Psoas muscle (tissue), 7 donors: ENCODE measurements at regions not wholly inside any gene's neighbourhood (a gene's known extent, or its start where the extent isn't known, plus 50 kb on each side); places are given as distances from the start of the nearest gene placed in this dataset.

Source experiments
- ATAC-seq, 4 donors: fragments of 200-7000 bp; cut with Tn5 transposase; one replicate each; pipeline ENCODE4 v1.9.1; 2020; ENCODE audit warnings: moderate library complexity in 3 of 4, mild to moderate bottlenecking in 2 of 4
- DNase-seq, 2 donors: peaks; one replicate each; pipeline ENCODE4 v3.0.0-alpha.2; 2020
- H3K27ac ChIP-seq: fragments of 200-600 bp; one replicate; pipeline ENCODE4 v1.8.0; 2022
- H3K27me3 ChIP-seq, 3 donors: fragments of 200-600 bp in 1 of 3; one replicate each; pipeline versions ENCODE4 v1.6.1 to v1.8.0; 2013 to 2022; ENCODE audit warnings: low read length in 2 of 3, mild to moderate bottlenecking in 2 of 3, moderate library complexity in 1 of 3; ENCODE audit not compliant: insufficient read depth in 3 of 3
- H3K36me3 ChIP-seq, 2 donors: fragments of 200-600 bp in 1 of 2; one replicate each; pipeline versions ENCODE4 v1.6.1 to v1.8.0; 2013 to 2022; ENCODE audit warnings: low read depth in 1 of 2, mild to moderate bottlenecking in 1 of 2, moderate library complexity in 1 of 2; ENCODE audit not compliant: insufficient read depth in 1 of 2
- H3K4me1 ChIP-seq: fragments of 200-600 bp; one replicate; pipeline ENCODE4 v1.8.0; 2022
- H3K4me3 ChIP-seq: fragments of 200-600 bp; one replicate; pipeline ENCODE4 v1.8.0; 2022; ENCODE audit warnings: mild to moderate bottlenecking
- H3K9me3 ChIP-seq: fragments of 200-600 bp; one replicate; pipeline ENCODE4 v1.8.0; 2022
- CTCF ChIP-seq: fragments of 200-600 bp; IDR thresholded peaks from one replicate; pipeline ENCODE4 v1.8.0; 2022; ENCODE audit warnings: antibody characterized with exemption
- WGBS, 3 donors: extraction: QIAGEN DNeasy Blood & Tissue Kit; methylation state at CpG; one replicate each; pipeline versions ENCODE4 v1.1.6 to v1.1.7; 2013; 5-methylcytosine and 5-hydroxymethylcytosine counted together
- intact Hi-C, 2 donors: fragments of 100-400 bp; cut with DNase I; formaldehyde crosslinking; loops; one replicate each; pipeline versions ENCODE4 v1.11.0 to v1.14.2; 2022
- donor health status: healthy with polysubstance abuse.
- donor health status: DM: no; HTN: no; CAD: no; lungs with moderate emphysema.
- donor health status: Bipolar disorder and iron deficiency.
- donor health status: healthy.
- donor health status: DM: yes; HTN: yes; CAD: no.
- donor health status: DM: no; HTN: no; CAD: no.
- donor health status: DM: yes; HTN: yes; CAD: no.

- no peaks in the 10 kb centered on the region for H3K4me1 ChIP-seq
- H3K27me3 ChIP-seq, result peaks cover 0 to 12% (median 6%) of the 10 kb centered on the region in 3 donors
- no peaks in the 10 kb centered on the region for H3K36me3 ChIP-seq
- ATAC-seq (no peak), DNase-seq (no peak)
- H3K4me3 ChIP-seq, result no peak overlapping the region
- 81 to 82% (median 81%) methylated on average over 8 of the region's 8 CpGs for WGBS, 3 donors
- intact Hi-C loops, result no loop called here
- peaks cover 10% of the 10 kb centered on the region for H3K9me3 ChIP-seq
- TF ChIP-seq CTCF, result no peak
- H3K27ac ChIP-seq, result no peak overlapping the region
Measured at GRCh38 chr11:69355959-69356702, 62.2 kb downstream of the MYEOV start.

GRCh38 chr11:69356703-69357457, 62.9 kb downstream of the MYEOV start:
- no peak for DNase-seq
- no peaks in the 10 kb centered on the region for H3K36me3 ChIP-seq
- H3K4me1 ChIP-seq, result no peaks in the 10 kb centered on the region
- intact Hi-C loops, result no loop called here
- no peak for ATAC-seq
- TF ChIP-seq CTCF, result no peak
- H3K9me3 ChIP-seq, result peaks cover 10% of the 10 kb centered on the region
- H3K27ac ChIP-seq, result no peak overlapping the region
- peaks cover 0 to 11% (median 8%) of the 10 kb centered on the region in 3 donors for H3K27me3 ChIP-seq
- H3K4me3 ChIP-seq, result no peak overlapping the region
- WGBS, 3 donors, result 67 to 75% (median 75%) methylated on average over 15 of the region's 15 CpGs

GRCh38 chr11:69357458-69358397, 63.8 kb downstream of the MYEOV start:
- no peak for ATAC-seq
- TF ChIP-seq CTCF, result no peak
- Histone ChIP-seq H3K27me3 (peaks cover 0 to 10% (median 8%) of the 10 kb centered on the region in 3 donors), H3K36me3 (no peaks in the 10 kb centered on the region), H3K4me1 (no peaks in the 10 kb centered on the region), H3K4me3 (no peak overlapping the region), H3K9me3 (peaks cover 10% of the 10 kb centered on the region), H3K27ac (no peak overlapping the region)
- no peak for DNase-seq
- intact Hi-C loops, result no loop called here
- WGBS, 3 donors, result 72 to 86% (median 85%) methylated on average over 17 to 18 of the region's 18 CpGs

- no peak for TF ChIP-seq CTCF
- no peaks in the 10 kb centered on the region for H3K4me1 ChIP-seq
- 90 to 92% (median 92%) methylated on average over 8 of the region's 8 CpGs for WGBS, 3 donors
- peaks cover 0 to 8% (median 8%) of the 10 kb centered on the region in 3 donors for H3K27me3 ChIP-seq
- ATAC-seq, result no peak
- intact Hi-C loops, result no loop called here
- no peak overlapping the region for H3K4me3 ChIP-seq
- H3K9me3 ChIP-seq, result peaks cover 10% of the 10 kb centered on the region
- no peak for DNase-seq
- H3K27ac ChIP-seq, result no peak overlapping the region
- no peaks in the 10 kb centered on the region for H3K36me3 ChIP-seq
Measured at GRCh38 chr11:69358398-69359020, 64.6 kb downstream of the MYEOV start.
